ENCODE measurements at regions not wholly inside any gene's neighbourhood (a gene's known extent, or its start where the extent isn't known, plus 50 kb on each side); places are given as distances from the start of the nearest gene placed in this dataset.
"Not testable (repeated sequence)": the region's sequence is repeated elsewhere in the genome, so short reads cannot be mapped to it uniquely, and the experiment has no call there.

- no peak overlapping the region for H3K4me3 ChIP-seq (ENCODE audit: low read depth, low read length)
- no peak for DNase-seq (ENCODE audit: low read depth)
- no peak for TF ChIP-seq CTCF (IDR thresholded peaks at IDR 0.05; ENCODE audit: insufficient read depth, low read depth, low read length, missing control alignments)
These were observed 305.6 kb upstream of the TMTC4 start for GRCh38 chr13:100980171-100980570.

GRCh38 chr13:100977841-100978240 is 303.2 kb upstream of the TMTC4 start:
- no peak for TF ChIP-seq CTCF (IDR thresholded peaks at IDR 0.05; ENCODE audit: insufficient read depth, low read depth, low read length, missing control alignments)
- DNase-seq (ENCODE audit: low read depth): no peak
- no peak overlapping the region for H3K4me3 ChIP-seq (ENCODE audit: low read depth, low read length)

GRCh38 chr13:100976993-100977392 is 302.4 kb upstream of the TMTC4 start:
- TF ChIP-seq CTCF (IDR thresholded peaks at IDR 0.05; ENCODE audit: insufficient read depth, low read depth, low read length, missing control alignments): no peak
- H3K4me3 ChIP-seq (ENCODE audit: low read depth, low read length): no peak overlapping the region
- DNase-seq (ENCODE audit: low read depth): no peak

GRCh38 chr13:100975666-100976065 is 301.1 kb upstream of the TMTC4 start:
- not testable (repeated sequence) for H3K4me3 ChIP-seq (ENCODE audit: low read depth, low read length); DNase-seq (ENCODE audit: low read depth)

GRCh38 chr13:100962585-100962984 is 288.0 kb upstream of the TMTC4 start:
- TF ChIP-seq CTCF (IDR thresholded peaks at IDR 0.05; ENCODE audit: insufficient read depth, low read depth, low read length, missing control alignments): no peak
- no peak for DNase-seq (ENCODE audit: low read depth)
- H3K4me3 ChIP-seq (ENCODE audit: low read depth, low read length): no peak overlapping the region

GRCh38 chr13:100961186-100961585 is 286.6 kb upstream of the TMTC4 start:
- DNase-seq (ENCODE audit: low read depth): no peak
- TF ChIP-seq CTCF (IDR thresholded peaks at IDR 0.05; ENCODE audit: insufficient read depth, low read depth, low read length, missing control alignments): no peak
- no peak overlapping the region for H3K4me3 ChIP-seq (ENCODE audit: low read depth, low read length)

- no peak for TF ChIP-seq CTCF (IDR thresholded peaks at IDR 0.05; ENCODE audit: insufficient read depth, low read depth, low read length, missing control alignments)
- no peak overlapping the region for H3K4me3 ChIP-seq (ENCODE audit: low read depth, low read length)
- no peak for DNase-seq (ENCODE audit: low read depth)
These were observed 284.2 kb upstream of the TMTC4 start for GRCh38 chr13:100958831-100959230.

- H3K4me3 ChIP-seq (ENCODE audit: low read depth, low read length): no peak overlapping the region
- no peak for DNase-seq (ENCODE audit: low read depth)
- TF ChIP-seq CTCF (IDR thresholded peaks at IDR 0.05; ENCODE audit: insufficient read depth, low read depth, low read length, missing control alignments): no peak
These were observed 283.1 kb upstream of the TMTC4 start for GRCh38 chr13:100957741-100958140.

Data from GM12865 (cell line).